Spinal cord (tissue), 9 donors: ENCODE measurements at regions not wholly inside any gene's neighbourhood (a gene's known extent, or its start where the extent isn't known, plus 50 kb on each side); places are given as distances from the start of the nearest gene placed in this dataset.
"Not testable (repeated sequence)": the region's sequence is repeated elsewhere in the genome, so short reads cannot be mapped to it uniquely, and the experiment has no call there.

ENCODE experiments used
- DNase-seq, 6 donors: peaks; one replicate each; pipeline versions ENCODE4 v3.0.0 to v3.0.0-alpha.2; 2013 to 2015; ENCODE audit warnings: low spot score in 6 of 6, low read depth in 4 of 6
- H3K27ac ChIP-seq: one replicate; pipeline ENCODE4 v1.5.1; 2013; ENCODE audit warnings: low read depth, low read length, control low read depth
- H3K27me3 ChIP-seq: one replicate; pipeline ENCODE4 v1.6.1; 2013; ENCODE audit warnings: low read length; ENCODE audit not compliant: control insufficient read depth, insufficient read depth
- H3K36me3 ChIP-seq: one replicate; pipeline ENCODE4 v1.6.1; 2013; ENCODE audit warnings: low read length; ENCODE audit not compliant: control insufficient read depth, insufficient read depth
- H3K4me1 ChIP-seq: one replicate; pipeline ENCODE4 v1.6.1; 2013; ENCODE audit warnings: low read length; ENCODE audit not compliant: control insufficient read depth, insufficient read depth
- H3K4me3 ChIP-seq: one replicate; pipeline ENCODE4 v1.5.1; 2013; ENCODE audit warnings: low read depth, low read length, control low read depth
- H3K9me3 ChIP-seq: one replicate; pipeline ENCODE4 v1.6.1; 2013; ENCODE audit warnings: low read length; ENCODE audit not compliant: control insufficient read depth, insufficient read depth
- WGBS: methylation state at CpG from one replicate; pipeline ENCODE4 v1.1.5; 2013; ENCODE audit warnings: missing lambda C conversion rate; ENCODE audit not compliant: insufficient coverage; 5-methylcytosine and 5-hydroxymethylcytosine counted together
- donor health status: healthy.

DNA sequence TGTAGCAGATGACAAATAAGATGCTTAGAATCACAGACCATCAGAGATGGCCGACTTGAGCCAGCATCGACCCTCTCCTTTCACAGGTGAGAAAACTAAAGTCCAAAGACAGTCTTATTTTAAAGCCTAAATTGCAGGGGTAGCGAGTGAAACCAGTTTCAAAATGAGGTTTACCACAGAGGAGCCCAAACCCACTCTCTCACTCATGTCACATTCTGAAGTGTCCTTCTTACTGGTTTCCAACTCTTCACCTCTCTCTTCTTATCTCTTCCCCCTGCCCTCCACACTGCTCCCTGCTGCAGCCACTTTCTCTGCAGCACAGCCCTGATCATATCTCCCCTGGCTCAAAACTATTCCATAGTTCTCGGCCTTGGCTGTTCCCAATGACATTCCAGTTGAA, 57.0 kb upstream of the NID2 start:
- Histone ChIP-seq H3K4me1 (peaks cover 3% of the 10 kb centered on the region), H3K4me3 (no peak overlapping the region), H3K9me3 (no peaks in the 10 kb centered on the region), H3K27ac (no peak overlapping the region), H3K27me3 (no peaks in the 10 kb centered on the region), H3K36me3 (no peaks in the 10 kb centered on the region)
- DNase-seq = no peak
- 82% methylated on average over 4 of the region's 4 CpGs for WGBS

GRCh38 chr14:52124791-52125684, 56.2 kb upstream of the NID2 start:
- peak in 1 of 6 donors; percentile 46 for DNase-seq
- Histone ChIP-seq H3K27me3 (no peaks in the 10 kb centered on the region), H3K9me3 (no peaks in the 10 kb centered on the region), H3K4me3 (no peak overlapping the region), H3K27ac (peak overlapping the region; percentile 57), H3K4me1 (peaks cover 3% of the 10 kb centered on the region), H3K36me3 (no peaks in the 10 kb centered on the region)
- 17% methylated on average over 1 of the region's 7 CpGs for WGBS

DNA sequence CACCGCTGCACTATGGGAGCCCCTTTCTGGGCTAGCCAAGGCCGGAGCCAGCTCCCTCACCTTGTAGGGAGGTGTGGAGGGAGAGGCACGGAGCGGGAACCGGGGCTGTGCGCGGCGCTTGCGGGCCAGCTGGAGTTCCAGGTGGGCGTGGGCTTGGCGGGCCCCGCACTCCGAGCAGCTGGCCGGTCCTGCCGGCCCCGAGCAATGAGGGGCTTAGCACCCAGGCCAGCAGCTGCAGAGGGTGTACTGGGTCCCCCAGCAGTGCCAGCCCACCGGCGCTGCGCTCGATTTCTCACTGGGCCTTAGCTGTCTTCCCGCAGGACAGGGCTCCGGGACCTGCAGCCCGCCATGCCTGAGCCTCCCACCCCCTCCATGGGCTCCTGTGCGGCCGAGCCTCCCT, 53.3 kb upstream of the NID2 start:
- not testable (repeated sequence) for H3K36me3 ChIP-seq, H3K4me3 ChIP-seq, H3K27me3 ChIP-seq, H3K27ac ChIP-seq, DNase-seq, H3K9me3 ChIP-seq, H3K4me1 ChIP-seq
- 98% methylated on average over 24 of the region's 25 CpGs for WGBS

- Histone ChIP-seq H3K27me3 (no peaks in the 10 kb centered on the region), H3K4me3 (no peak overlapping the region), H3K4me1 (peaks cover 6% of the 10 kb centered on the region), H3K9me3 (no peaks in the 10 kb centered on the region), H3K36me3 (no peaks in the 10 kb centered on the region), H3K27ac (no peak overlapping the region)
- DNase-seq = no peak
- WGBS = 94% methylated on average over 5 of the region's 5 CpGs
These were observed 52.6 kb upstream of the NID2 start for GRCh38 chr14:52121441-52121840.

GRCh38 chr14:52119030-52119429, 50.2 kb upstream of the NID2 start:
- no peaks in the 10 kb centered on the region for H3K36me3 ChIP-seq
- peak overlapping the region; percentile 94 for H3K27ac ChIP-seq
- WGBS = 0% methylated on average over 1 of the region's 3 CpGs
- peak in 5 of 6 donors; percentile 8 to 83 (median 38) for DNase-seq
- no peaks in the 10 kb centered on the region for H3K9me3 ChIP-seq
- no peaks in the 10 kb centered on the region for H3K27me3 ChIP-seq
- peaks cover 3% of the 10 kb centered on the region for H3K4me1 ChIP-seq
- no peak overlapping the region for H3K4me3 ChIP-seq
